PC-3 (cell line): ENCODE measurements at regions not wholly inside any gene's neighbourhood (a gene's known extent, or its start where the extent isn't known, plus 50 kb on each side); places are given as distances from the start of the nearest gene placed in this dataset.

ENCODE experiments used
- ATAC-seq: fragments of 200-7000 bp; cut with Tn5 transposase; 2 replicates; pipeline ENCODE4 v1.9.1; 2020; ENCODE audit warnings: mild to moderate bottlenecking, moderate library complexity
- BruUV-seq: library from RNA; stranded (reverse); fragments of 400-500 nt; replicated peaks from 2 replicates; lab custom pipeline; 2021; lab: Mats Ljungman, UMichigan
- CTCF ChIA-PET: fragments of 300-600 bp; sonication (Branson Sonifier 250); formaldehyde crosslinking; loops from one replicate; lab custom pipeline; 2022; ENCODE audit warnings: antibody characterized with exemption; lab: Charles Lee
- POLR2A ChIA-PET: fragments of 300-600 bp; sonication (Branson Sonifier 250); formaldehyde crosslinking; loops from one replicate; lab custom pipeline; 2022; ENCODE audit warnings: antibody characterized with exemption; ENCODE audit not compliant: unreplicated experiment; lab: Charles Lee
- DNase-seq: peaks from one replicate; pipeline ENCODE4 v3.0.0-alpha.2; 2015
- H2AFZ ChIP-seq: fragments of 300-600 bp; sonication (generic); 2 replicates; pipeline ENCODE4 v1.6.0; 2016; ENCODE audit warnings: antibody characterized with exemption, low read length
- H3F3A ChIP-seq: fragments of 300-600 bp; sonication (generic); one replicate; pipeline ENCODE4 v1.6.0; 2017; ENCODE audit warnings: antibody characterized with exemption, low read length, control low read depth, mild to moderate bottlenecking; ENCODE audit not compliant: unreplicated experiment
- H3K27ac ChIP-seq: fragments of 300-600 bp; sonication (generic); 2 replicates; pipeline ENCODE4 v1.5.1; 2016; ENCODE audit warnings: mild to moderate bottlenecking, low read length
- H3K27me3 ChIP-seq: fragments of 300-600 bp; sonication (generic); 2 replicates; pipeline ENCODE4 v1.6.1; 2016; ENCODE audit warnings: low read length, mixed read lengths
- H3K36me3 ChIP-seq: fragments of 300-600 bp; sonication (generic); 2 replicates; pipeline ENCODE4 v1.6.1; 2016; ENCODE audit warnings: low read depth, mixed run types, low read length, mixed read lengths
- H3K4me1 ChIP-seq: fragments of 300-600 bp; sonication (generic); 2 replicates; pipeline ENCODE4 v1.5.1; 2016; ENCODE audit warnings: low read length; ENCODE audit not compliant: insufficient read depth
- H3K4me2 ChIP-seq: fragments of 300-600 bp; sonication (generic); 2 replicates; pipeline ENCODE4 v1.6.0; 2016; ENCODE audit warnings: low read length
- H3K4me3 ChIP-seq: fragments of 300-600 bp; sonication (generic); 2 replicates; pipeline ENCODE4 v1.5.1; 2016; ENCODE audit warnings: mild to moderate bottlenecking, low read length, mixed read lengths
- H3K79me2 ChIP-seq: fragments of 300-600 bp; sonication (generic); 2 replicates; pipeline ENCODE4 v1.6.1; 2017; ENCODE audit warnings: low read length, mixed read lengths
- H3K9ac ChIP-seq: fragments of 300-600 bp; sonication (generic); 2 replicates; pipeline ENCODE4 v1.6.0; 2016; ENCODE audit warnings: mild to moderate bottlenecking, low read length
- H3K9me2 ChIP-seq: fragments of 300-600 bp; sonication (generic); replicated peaks from 2 replicates; pipeline ENCODE4 v1.6.1; 2016; ENCODE audit warnings: mixed run types, low read length, mixed read lengths
- H3K9me3 ChIP-seq: fragments of 300-600 bp; sonication (generic); 2 replicates; pipeline ENCODE4 v1.6.1; 2016; ENCODE audit warnings: low read length, mixed read lengths
- H4K20me1 ChIP-seq: fragments of 300-600 bp; sonication (generic); 2 replicates; pipeline ENCODE4 v1.6.1; 2016; ENCODE audit warnings: low read length, mixed read lengths
- EZH2 ChIP-seq: fragments of 300-600 bp; sonication (generic); IDR thresholded peaks from one replicate; pipeline ENCODE4 v1.6.1; 2017; ENCODE audit warnings: antibody characterized with exemption, mild to moderate bottlenecking, low read length; ENCODE audit not compliant: unreplicated experiment
- EZH2phosphoT487 ChIP-seq: fragments of 300-600 bp; sonication (generic); IDR thresholded peaks from 2 replicates; pipeline ENCODE4 v1.6.1; 2018; ENCODE audit warnings: mild to moderate bottlenecking, antibody characterized with exemption, low read length, borderline replicate concordance
- intact Hi-C: fragments of 100-400 bp; cut with micrococcal nuclease; formaldehyde crosslinking; loops from 2 replicates; pipeline ENCODE4 v1.9.0; 2023
- TF ChIP-seq, protein P1 (sequence below): fragments of 300-600 bp; sonication (generic); conservative IDR thresholded peaks from 2 replicates; pipeline ENCODE4 v1.5.1; 2017; ENCODE audit warnings: antibody characterized with exemption, low read depth, mild to moderate bottlenecking, low read length

DNA sequence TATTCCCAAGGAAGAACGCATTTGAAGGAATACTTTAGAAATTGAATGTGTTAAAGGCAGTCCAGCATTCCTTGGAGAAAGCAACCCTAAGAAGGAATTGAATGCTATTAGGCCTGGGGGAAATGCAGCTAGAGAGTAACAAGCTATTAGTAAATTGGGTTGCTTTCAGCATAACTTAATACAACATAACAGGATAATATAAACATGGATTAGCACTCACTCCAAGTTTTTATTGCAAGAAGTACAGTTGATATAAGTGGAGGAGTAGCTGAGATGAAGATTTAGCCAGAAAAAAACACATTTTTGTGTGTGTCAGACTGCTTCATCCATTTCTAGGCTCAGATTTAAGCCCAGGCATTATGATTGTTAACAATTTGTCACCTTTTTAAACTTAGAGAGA, 314.6 kb downstream of the MEIS1 start:
- TF ChIP-seq, protein P1, sequence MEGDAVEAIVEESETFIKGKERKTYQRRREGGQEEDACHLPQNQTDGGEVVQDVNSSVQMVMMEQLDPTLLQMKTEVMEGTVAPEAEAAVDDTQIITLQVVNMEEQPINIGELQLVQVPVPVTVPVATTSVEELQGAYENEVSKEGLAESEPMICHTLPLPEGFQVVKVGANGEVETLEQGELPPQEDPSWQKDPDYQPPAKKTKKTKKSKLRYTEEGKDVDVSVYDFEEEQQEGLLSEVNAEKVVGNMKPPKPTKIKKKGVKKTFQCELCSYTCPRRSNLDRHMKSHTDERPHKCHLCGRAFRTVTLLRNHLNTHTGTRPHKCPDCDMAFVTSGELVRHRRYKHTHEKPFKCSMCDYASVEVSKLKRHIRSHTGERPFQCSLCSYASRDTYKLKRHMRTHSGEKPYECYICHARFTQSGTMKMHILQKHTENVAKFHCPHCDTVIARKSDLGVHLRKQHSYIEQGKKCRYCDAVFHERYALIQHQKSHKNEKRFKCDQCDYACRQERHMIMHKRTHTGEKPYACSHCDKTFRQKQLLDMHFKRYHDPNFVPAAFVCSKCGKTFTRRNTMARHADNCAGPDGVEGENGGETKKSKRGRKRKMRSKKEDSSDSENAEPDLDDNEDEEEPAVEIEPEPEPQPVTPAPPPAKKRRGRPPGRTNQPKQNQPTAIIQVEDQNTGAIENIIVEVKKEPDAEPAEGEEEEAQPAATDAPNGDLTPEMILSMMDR, result no peak
- TF ChIP-seq EZH2phosphoT487 (no peak), EZH2 (no peak)
- intact Hi-C loops, result no loop called here
- DNase-seq, result no peak

DNA sequence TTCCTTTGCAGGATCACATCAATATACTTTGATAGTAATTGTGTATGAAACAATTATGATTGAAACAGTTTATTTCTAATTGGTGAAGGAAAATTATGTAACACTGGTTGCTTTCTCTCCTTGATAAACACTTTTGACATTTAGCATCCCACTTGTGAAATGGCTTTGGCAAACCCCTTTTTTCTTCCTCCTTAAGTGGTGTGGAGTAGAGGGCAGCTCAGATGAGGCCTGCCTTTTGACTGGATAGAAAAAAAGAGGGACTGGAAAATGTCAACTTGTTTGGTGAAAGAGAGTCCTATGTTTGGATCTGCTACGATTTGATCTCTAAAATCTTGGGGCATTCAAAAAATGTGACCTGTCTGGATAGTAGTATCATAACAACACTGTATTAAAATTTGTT, 318.3 kb downstream of the MEIS1 start:
- BruUV-seq, result no TSS peak
- Histone ChIP-seq H3K36me3 (no peaks in the 10 kb centered on the region), H2AFZ (no peak overlapping the region), H3K79me2 (no peaks in the 10 kb centered on the region), H3K27me3 (peaks cover 8% of the 10 kb centered on the region; the same call in 1 of the 2 replicates), H3F3A (no peaks in the 10 kb centered on the region), H3K4me3 (no peak overlapping the region), H3K9ac (no peak overlapping the region), H3K27ac (no peak overlapping the region), H3K9me3 (no peaks in the 10 kb centered on the region), H4K20me1 (no peaks in the 10 kb centered on the region), H3K4me1 (no peaks in the 10 kb centered on the region), H3K4me2 (no peak overlapping the region), H3K9me2 (no peaks in the 10 kb centered on the region)
- POLR2A ChIA-PET, result no interaction called here
- intact Hi-C loops, result no loop called here
- ATAC-seq, result no peak
- CTCF ChIA-PET, result no interaction called here
- TF ChIP-seq EZH2 (no peak), EZH2phosphoT487 (no peak)
- TF ChIP-seq, protein P1, result no peak
- no peak for DNase-seq

More for the DNA sequence above, 314.6 kb downstream of the MEIS1 start:
- no peaks in the 10 kb centered on the region for H3K36me3 ChIP-seq
- no peaks in the 10 kb centered on the region for H4K20me1 ChIP-seq
- no peaks in the 10 kb centered on the region for H3K9me3 ChIP-seq
- no TSS peak for BruUV-seq
- no peaks in the 10 kb centered on the region for H3K79me2 ChIP-seq
- H3K4me1 ChIP-seq, result no peaks in the 10 kb centered on the region
- ChIA-PET CTCF (no interaction called here), POLR2A (no interaction called here)
- H3K27me3 ChIP-seq, result peaks cover 8% of the 10 kb centered on the region; the same call in 1 of the 2 replicates
- ATAC-seq, result no peak
- H3K4me3 ChIP-seq, result no peak overlapping the region
- H3K9ac ChIP-seq, result no peak overlapping the region
- H3K27ac ChIP-seq, result no peak overlapping the region
- H3F3A ChIP-seq, result no peaks in the 10 kb centered on the region
- no peaks in the 10 kb centered on the region for H3K9me2 ChIP-seq
- no peak overlapping the region for H2AFZ ChIP-seq
- H3K4me2 ChIP-seq, result no peak overlapping the region

DNA sequence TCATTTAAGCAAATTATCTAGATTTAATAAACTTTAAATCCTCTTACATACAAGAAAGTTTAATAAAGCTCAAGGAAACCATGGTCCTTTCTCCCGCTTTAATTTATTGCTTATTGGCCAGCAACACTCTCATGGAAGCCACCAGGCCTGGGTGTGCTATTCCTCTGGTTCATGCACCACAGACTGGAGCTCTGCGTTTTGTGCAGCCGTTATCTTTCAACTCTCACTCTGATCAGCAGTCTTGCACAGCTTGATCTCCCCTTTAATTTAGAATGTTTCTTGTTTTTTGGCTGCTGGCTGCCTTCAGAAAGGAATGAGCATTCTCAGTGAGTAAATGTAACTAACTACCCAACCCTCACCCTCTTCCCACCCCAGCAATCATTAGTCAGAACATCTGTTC, 318.7 kb downstream of the MEIS1 start:
- no peaks in the 10 kb centered on the region for H3K9me3 ChIP-seq
- DNase-seq, result no peak
- intact Hi-C loops, result no loop called here
- H3K4me1 ChIP-seq, result no peaks in the 10 kb centered on the region
- TF ChIP-seq, protein P1, result no peak
- TF ChIP-seq EZH2phosphoT487, result no peak
- TF ChIP-seq EZH2, result no peak
- no peak overlapping the region for H3K9ac ChIP-seq
- H3K4me3 ChIP-seq, result no peak overlapping the region
- BruUV-seq, result no TSS peak
- H3K9me2 ChIP-seq, result no peaks in the 10 kb centered on the region
- H3K27me3 ChIP-seq, result peaks cover 8% of the 10 kb centered on the region; the same call in 1 of the 2 replicates
- H3K4me2 ChIP-seq, result no peak overlapping the region
- no peak overlapping the region for H3K27ac ChIP-seq
- no peaks in the 10 kb centered on the region for H3F3A ChIP-seq
- no peak overlapping the region for H2AFZ ChIP-seq
- no peaks in the 10 kb centered on the region for H4K20me1 ChIP-seq
- POLR2A ChIA-PET, result no interaction called here
- H3K79me2 ChIP-seq, result no peaks in the 10 kb centered on the region
- ATAC-seq, result no peak
- CTCF ChIA-PET, result no interaction called here
- no peaks in the 10 kb centered on the region for H3K36me3 ChIP-seq
